Esophagus squamous epithelium (tissue), 5 donors: ENCODE measurements at regions not wholly inside any gene's neighbourhood (a gene's known extent, or its start where the extent isn't known, plus 50 kb on each side); places are given as distances from the start of the nearest gene placed in this dataset.
"Not testable (repeated sequence)": the region's sequence is repeated elsewhere in the genome, so short reads cannot be mapped to it uniquely, and the experiment has no call there.

Experiments used
- DNase-seq: peaks from one replicate; lab custom pipeline; 2025; lab: John Stamatoyannopoulos, UW
- H3K27ac ChIP-seq, 4 donors: fragments of 200-600 bp; sonication (generic); one replicate each; pipeline ENCODE4 v1.5.1; 2016 to 2019; ENCODE audit warnings: mild to moderate bottlenecking in 1 of 4
- H3K27me3 ChIP-seq, 4 donors: fragments of 200-600 bp; sonication (generic); 1 replicate in 3 of 4; 2 replicates in 1 of 4; pipeline versions ENCODE4 v1.5.1 to v1.6.0; 2017 to 2021; ENCODE audit warnings: antibody characterized with exemption in 1 of 4
- H3K36me3 ChIP-seq, 3 donors: fragments of 200-600 bp; sonication (generic); one replicate each; pipeline ENCODE4 v1.5.1; 2016 to 2019
- H3K4me1 ChIP-seq, 3 donors: fragments of 200-600 bp; sonication (generic); one replicate each; pipeline ENCODE4 v1.5.1; 2017 to 2019
- H3K4me3 ChIP-seq, 4 donors: fragments of 200-600 bp; sonication (generic); 1 replicate in 3 of 4; 2 replicates in 1 of 4; pipeline ENCODE4 v1.5.1; 2016 to 2019; ENCODE audit warnings: mild to moderate bottlenecking in 2 of 4, moderate library complexity in 1 of 4
- H3K9me3 ChIP-seq, 3 donors: fragments of 200-600 bp; sonication (generic); one replicate each; pipeline ENCODE4 v1.5.1; 2016 to 2019
- CTCF ChIP-seq, 6 experiments: fragments of 450-650 bp in 4 of 6; fragments of 200-600 bp in 2 of 6; sonication (generic) in 2 of 6; IDR thresholded peaks; one replicate each; pipeline ENCODE4 v1.5.1; 2016 to 2019; ENCODE audit warnings: antibody characterized with exemption in 6 of 6, mild to moderate bottlenecking in 4 of 6, moderate library complexity in 4 of 6
- POLR2A ChIP-seq, 4 donors: fragments of 450-650 bp; IDR thresholded peaks; one replicate each; pipeline ENCODE4 v1.6.1; 2017; ENCODE audit warnings: antibody characterized with exemption in 4 of 4, mild to moderate bottlenecking in 4 of 4, moderate library complexity in 3 of 4
- WGBS, 2 donors: methylation state at CpG; one replicate each; pipeline ENCODE4 v1.1.5; 2018; 5-methylcytosine and 5-hydroxymethylcytosine counted together
- intact Hi-C: fragments of 100-400 bp; cut with DNase I; formaldehyde crosslinking; loops from one replicate; pipeline ENCODE4 v1.15.0; 2022
- donor health status: DM: yes; HTN: yes; CAD: no.

- H3K36me3 ChIP-seq: no peaks in the 10 kb centered on the region
- no peaks in the 10 kb centered on the region for H3K9me3 ChIP-seq
- peaks cover 0 to 71% (median 9%) of the 10 kb centered on the region in 3 donors for H3K4me1 ChIP-seq
- intact Hi-C loops: no loop called here
- no peak for DNase-seq
- 41 to 52% methylated on average over 5 of the region's 7 CpGs for WGBS, 2 donors
- H3K27ac ChIP-seq: peak overlapping the region; percentile 85 to 95 (median 88)
- peak overlapping the region in 2 of 4 donors; percentile 10 to 15 for H3K4me3 ChIP-seq
- no peak for TF ChIP-seq CTCF (IDR thresholded peaks at IDR 0.05)
- TF ChIP-seq POLR2A (IDR thresholded peaks at IDR 0.05): peak in 1 of 4 donors; percentile 17
- no peaks in the 10 kb centered on the region for H3K27me3 ChIP-seq
Measured at GRCh38 chr2:109676346-109676902, 62.3 kb downstream of the SOWAHC start.

GRCh38 chr2:109677121-109677731 is 63.1 kb downstream of the SOWAHC start:
- intact Hi-C loops, H3K9me3 ChIP-seq, H3K36me3 ChIP-seq, H3K27me3 ChIP-seq, H3K4me3 ChIP-seq, DNase-seq: not testable (repeated sequence)
- H3K27ac ChIP-seq: peak overlapping the region; percentile 85 to 95 (median 88)
- 45 to 64% methylated on average over 7 of the region's 7 CpGs for WGBS, 2 donors
- peaks cover 0 to 76% (median 9%) of the 10 kb centered on the region in 3 donors for H3K4me1 ChIP-seq

GRCh38 chr2:109677835-109678580 is 63.8 kb downstream of the SOWAHC start:
- Histone ChIP-seq H3K27ac (peak overlapping the region in 3 of 4 donors; percentile 85 to 95 (median 91)), H3K36me3 (no peaks in the 10 kb centered on the region), H3K9me3 (no peaks in the 10 kb centered on the region), H3K27me3 (no peaks in the 10 kb centered on the region), H3K4me1 (peaks cover 0 to 76% (median 9%) of the 10 kb centered on the region in 3 donors), H3K4me3 (no peak overlapping the region)
- TF ChIP-seq POLR2A (IDR thresholded peaks at IDR 0.05) (no peak), CTCF (IDR thresholded peaks at IDR 0.05) (no peak)
- WGBS, 2 donors: 89 to 90% methylated on average over 4 to 6 of the region's 12 CpGs
- intact Hi-C loops: no loop called here
- DNase-seq: no peak

GRCh38 chr2:109678724-109679201 is 64.6 kb downstream of the SOWAHC start:
- intact Hi-C loops, DNase-seq: not testable (repeated sequence)
- peak overlapping the region in 3 of 4 donors; percentile 22 to 95 (median 36) for H3K27ac ChIP-seq

GRCh38 chr2:109679225-109679624 is 65.1 kb downstream of the SOWAHC start:
- intact Hi-C loops: no loop called here

More at GRCh38 chr2:109678724-109679201, 64.6 kb downstream of the SOWAHC start:
- not testable (repeated sequence) for H3K4me3 ChIP-seq, H3K27me3 ChIP-seq, H3K9me3 ChIP-seq, H3K36me3 ChIP-seq
- peaks cover 0 to 76% (median 9%) of the 10 kb centered on the region in 3 donors for H3K4me1 ChIP-seq
- WGBS, 2 donors: 67 to 87% methylated on average over 6 to 9 of the region's 10 CpGs

More at GRCh38 chr2:109679225-109679624, 65.1 kb downstream of the SOWAHC start:
- 79 to 86% methylated on average over 2 to 3 of the region's 3 CpGs for WGBS, 2 donors
- no peak overlapping the region for H3K4me3 ChIP-seq
- H3K9me3 ChIP-seq: no peaks in the 10 kb centered on the region
- H3K27ac ChIP-seq: peak overlapping the region in 2 of 4 donors; percentile 22 to 95
- no peaks in the 10 kb centered on the region for H3K27me3 ChIP-seq
- H3K4me1 ChIP-seq: peaks cover 0 to 76% (median 9%) of the 10 kb centered on the region in 3 donors
- H3K36me3 ChIP-seq: no peaks in the 10 kb centered on the region
- TF ChIP-seq CTCF (IDR thresholded peaks at IDR 0.05): no peak
- no peak for TF ChIP-seq POLR2A (IDR thresholded peaks at IDR 0.05)
- DNase-seq: no peak
